Lung (tissue), 11 donors: ENCODE measurements at regions not wholly inside any gene's neighbourhood (a gene's known extent, or its start where the extent isn't known, plus 50 kb on each side); places are given as distances from the start of the nearest gene placed in this dataset.

Experiments used
- ATAC-seq: fragments of 200-7000 bp; cut with Tn5 transposase; one replicate; pipeline ENCODE4 v1.9.1; 2020; ENCODE audit warnings: moderate number of reproducible peaks; ENCODE audit not compliant: insufficient read depth, low FRiP score
- DNase-seq, 3 donors: peaks; one replicate each; pipeline ENCODE4 v3.0.0-alpha.2; 2013 to 2017
- H3K27ac ChIP-seq, 2 donors: one replicate each; pipeline ENCODE4 v1.5.1; 2013; ENCODE audit warnings: mild to moderate bottlenecking in 2 of 2, moderate library complexity in 2 of 2, control low read depth in 1 of 2, inconsistent platforms in 1 of 2, low read depth in 1 of 2, low read length in 1 of 2
- H3K27me3 ChIP-seq, 3 donors: one replicate each; pipeline ENCODE4 v1.5.1; 2013; ENCODE audit warnings: low read length in 2 of 3; ENCODE audit not compliant: control insufficient read depth in 3 of 3, insufficient read depth in 3 of 3
- H3K36me3 ChIP-seq, 4 donors: one replicate each; pipeline ENCODE4 v1.5.1; 2013; ENCODE audit warnings: low read length in 4 of 4, mild to moderate bottlenecking in 1 of 4, moderate library complexity in 1 of 4; ENCODE audit not compliant: control insufficient read depth in 4 of 4, insufficient read depth in 4 of 4
- H3K4me1 ChIP-seq, 5 donors: one replicate each; pipeline ENCODE4 v1.5.1; 2013; ENCODE audit warnings: low read length in 5 of 5, mild to moderate bottlenecking in 2 of 5, moderate library complexity in 1 of 5; ENCODE audit not compliant: control insufficient read depth in 5 of 5, insufficient read depth in 5 of 5
- H3K4me3 ChIP-seq: one replicate; pipeline ENCODE4 v1.5.1; 2013; ENCODE audit warnings: mild to moderate bottlenecking, control low read depth, moderate library complexity
- H3K9ac ChIP-seq, 2 donors: one replicate each; pipeline ENCODE4 v1.5.1; 2013; ENCODE audit warnings: low read length in 2 of 2, control low read depth in 1 of 2; ENCODE audit not compliant: insufficient read depth in 1 of 2
- H3K9me3 ChIP-seq, 4 donors: one replicate each; pipeline ENCODE4 v1.5.1; 2013; ENCODE audit warnings: low read length in 3 of 4, mild to moderate bottlenecking in 1 of 4, moderate library complexity in 1 of 4; ENCODE audit not compliant: control insufficient read depth in 4 of 4, insufficient read depth in 3 of 4
- CTCF ChIP-seq: IDR thresholded peaks from 2 replicates; pipeline ENCODE4 v1.5.1; 2012; ENCODE audit warnings: mild to moderate bottlenecking; ENCODE audit errors: control extremely low read depth, extremely low read depth
- WGBS, 2 donors: extraction: QIAGEN DNeasy Blood & Tissue Kit; methylation state at CpG; one replicate each; pipeline ENCODE4 v1.1.7; 2013; 5-methylcytosine and 5-hydroxymethylcytosine counted together
- donor health status: control.
- donor health status: control.
- donor health status: Bipolar disorder and iron deficiency.
- donor health status: healthy.
- donor health status: DM: yes; HTN: yes; CAD: no.

- DNase-seq (no peak), ATAC-seq (no peak)
- no peak overlapping the region for H3K27ac ChIP-seq
- no peak overlapping the region for H3K4me3 ChIP-seq
- H3K4me1 ChIP-seq = no peaks in the 10 kb centered on the region
- H3K27me3 ChIP-seq = no peaks in the 10 kb centered on the region
- no peak overlapping the region for H3K9ac ChIP-seq
- WGBS, 2 donors = 55 to 71% methylated on average over 4 of the region's 4 CpGs
- TF ChIP-seq CTCF = no peak
- H3K36me3 ChIP-seq = no peaks in the 10 kb centered on the region
- H3K9me3 ChIP-seq = no peaks in the 10 kb centered on the region
Observed at GRCh38 chr16:62869837-62870236, 833.6 kb upstream of the CDH8 start.

DNA sequence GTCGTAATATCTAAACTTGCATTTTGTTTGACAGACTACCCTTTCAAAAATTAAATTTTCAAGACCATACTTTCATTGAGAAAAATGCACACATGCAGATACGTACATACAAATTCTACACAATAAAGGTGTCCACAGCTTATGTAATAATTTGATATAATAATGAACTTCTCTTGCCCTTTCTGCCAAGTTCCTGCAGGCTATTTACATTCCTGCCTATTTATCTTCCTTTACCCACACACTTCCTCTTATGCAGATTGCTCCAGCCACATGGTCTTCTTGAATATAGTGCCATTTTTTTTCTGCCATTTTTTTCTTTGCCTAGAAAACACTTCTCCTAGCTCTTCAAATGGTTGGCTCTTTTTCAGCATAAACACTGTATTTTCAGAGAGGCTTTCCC, 826.9 kb upstream of the CDH8 start:
- Histone ChIP-seq H3K27ac (no peak overlapping the region), H3K9ac (no peak overlapping the region), H3K27me3 (no peaks in the 10 kb centered on the region), H3K9me3 (no peaks in the 10 kb centered on the region), H3K4me3 (no peak overlapping the region), H3K4me1 (no peaks in the 10 kb centered on the region), H3K36me3 (no peaks in the 10 kb centered on the region)
- 84 to 86% methylated on average over 2 of the region's 2 CpGs for WGBS, 2 donors
- DNase-seq (no peak), ATAC-seq (no peak)
- TF ChIP-seq CTCF = no peak

- Histone ChIP-seq H3K9me3 (no peaks in the 10 kb centered on the region), H3K36me3 (no peaks in the 10 kb centered on the region)
- no peak for DNase-seq
Observed at GRCh38 chr16:62853887-62854286, 817.6 kb upstream of the CDH8 start.

More at GRCh38 chr16:62853887-62854286, 817.6 kb upstream of the CDH8 start:
- Histone ChIP-seq H3K4me1 (no peaks in the 10 kb centered on the region), H3K27ac (no peak overlapping the region), H3K9ac (no peak overlapping the region), H3K4me3 (no peak overlapping the region), H3K27me3 (no peaks in the 10 kb centered on the region)
- no peak for ATAC-seq
- WGBS, 2 donors = 91 to 93% methylated on average over 4 of the region's 4 CpGs
- no peak for TF ChIP-seq CTCF
